OCI-LY1 (cell line): ENCODE measurements at regions not wholly inside any gene's neighbourhood (a gene's known extent, or its start where the extent isn't known, plus 50 kb on each side); places are given as distances from the start of the nearest gene placed in this dataset.
"Not testable (repeated sequence)": the region's sequence is repeated elsewhere in the genome, so short reads cannot be mapped to it uniquely, and the experiment has no call there.

ENCODE experiments used
- H2AFZ ChIP-seq: fragments of 200-600 bp; sonication (generic), shearing (Covaris generic); 2 replicates; pipeline ENCODE4 v1.6.0; 2014; ENCODE audit warnings: antibody characterized with exemption, mild to moderate bottlenecking, low read length
- H3F3A ChIP-seq: fragments of 200-600 bp; sonication (generic), shearing (Covaris generic); 2 replicates; pipeline ENCODE4 v1.6.0; 2014; ENCODE audit warnings: mild to moderate bottlenecking, antibody characterized with exemption, low read length, moderate library complexity; ENCODE audit not compliant: insufficient read depth
- H3K27ac ChIP-seq: fragments of 200-600 bp; sonication (generic); 2 replicates; pipeline ENCODE4 v1.5.1; 2014; ENCODE audit warnings: low read length, mixed run types, mild to moderate bottlenecking, low read depth; ENCODE audit not compliant: poor library complexity, severe bottlenecking
- H3K27me3 ChIP-seq: fragments of 200-600 bp; sonication (generic); 2 replicates; pipeline ENCODE4 v1.6.0; 2014; ENCODE audit warnings: antibody characterized with exemption, mild to moderate bottlenecking, low read length, moderate library complexity; ENCODE audit not compliant: insufficient read depth
- H3K36me3 ChIP-seq: fragments of 200-600 bp; sonication (generic); 2 replicates; pipeline ENCODE4 v1.6.1; 2014; ENCODE audit warnings: mild to moderate bottlenecking, antibody characterized with exemption, low read length, moderate library complexity, mixed read lengths; ENCODE audit not compliant: insufficient read depth
- H3K4me1 ChIP-seq: fragments of 200-600 bp; sonication (generic); 2 replicates; pipeline ENCODE4 v1.5.1; 2014; ENCODE audit warnings: mild to moderate bottlenecking, low read length, moderate library complexity; ENCODE audit not compliant: insufficient read depth, severe bottlenecking
- H3K4me2 ChIP-seq: fragments of 200-600 bp; sonication (generic), shearing (Covaris generic); 2 replicates; pipeline ENCODE4 v1.6.1; 2014; ENCODE audit warnings: low read length
- H3K4me3 ChIP-seq: fragments of 200-600 bp; sonication (generic); 2 replicates; pipeline ENCODE4 v1.5.1; 2014; ENCODE audit warnings: low read length, low read depth, mild to moderate bottlenecking, mixed read lengths; ENCODE audit not compliant: poor library complexity, severe bottlenecking
- H3K79me2 ChIP-seq: fragments of 200-600 bp; shearing (Covaris generic); 2 replicates; pipeline ENCODE4 v1.6.1; 2016; ENCODE audit warnings: mixed run types, low read length, mixed read lengths; ENCODE audit not compliant: insufficient read depth
- H3K9ac ChIP-seq: fragments of 200-600 bp; sonication (generic), shearing (Covaris generic); 2 replicates; pipeline ENCODE4 v1.6.1; 2014; ENCODE audit warnings: mild to moderate bottlenecking, low read length, mixed read lengths
- H3K9me2 ChIP-seq: fragments of 200-600 bp; sonication (generic), shearing (Covaris generic); 2 replicates; pipeline ENCODE4 v1.6.1; 2014; ENCODE audit warnings: low read depth, mild to moderate bottlenecking, low read length, mixed read lengths
- H3K9me3 ChIP-seq: fragments of 200-600 bp; shearing (Covaris generic); 2 replicates; pipeline ENCODE4 v1.6.1; 2014; ENCODE audit warnings: low read length, mixed read lengths
- H4K20me1 ChIP-seq: fragments of 200-600 bp; sonication (generic), shearing (Covaris generic); 2 replicates; pipeline ENCODE4 v1.6.0; 2016; ENCODE audit warnings: mild to moderate bottlenecking, low read length; ENCODE audit not compliant: insufficient read depth
- EZH2 ChIP-seq: fragments of 200-600 bp; sonication (generic), shearing (Covaris generic); IDR thresholded peaks from 2 replicates; pipeline ENCODE4 v1.8.0; 2017; ENCODE audit warnings: borderline replicate concordance, mixed run types, mild to moderate bottlenecking, antibody characterized with exemption, low read length, moderate library complexity, mixed read lengths
- TF ChIP-seq, protein P1 (sequence below): fragments of 200-600 bp; sonication (generic), shearing (Covaris generic); IDR thresholded peaks from 2 replicates; pipeline ENCODE4 v1.5.1; 2017; ENCODE audit warnings: mild to moderate bottlenecking, antibody characterized with exemption, low read length, moderate library complexity, mixed read lengths

GRCh38 chr2:142813830-142814829 is 63.3 kb upstream of the KYNU start:
- no peak overlapping the region for H2AFZ ChIP-seq
- no peaks in the 10 kb centered on the region for H3K79me2 ChIP-seq

DNA sequence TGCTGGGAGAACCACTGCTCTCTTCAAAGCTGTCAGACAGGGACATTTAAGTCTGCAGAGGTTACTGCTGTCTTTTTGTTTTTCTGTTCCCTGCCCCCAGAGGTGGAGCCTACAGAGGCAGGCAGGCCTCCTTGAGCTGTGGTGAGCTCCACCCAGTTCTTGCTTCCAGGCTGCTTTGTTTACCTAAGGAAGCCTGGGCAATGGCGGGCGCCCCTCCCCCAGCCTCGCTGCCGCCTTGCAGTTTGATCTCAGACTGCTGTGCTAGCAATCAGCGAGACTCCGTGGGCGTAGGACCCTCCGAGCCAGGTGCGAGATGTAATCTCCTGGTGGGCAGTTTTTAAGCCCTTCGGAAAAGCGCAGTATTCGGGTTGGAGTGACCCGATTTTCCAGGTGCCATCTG is 65.8 kb upstream of the KYNU start:
- not testable (repeated sequence) for H3K27me3 ChIP-seq, H3K27ac ChIP-seq, H3K9me2 ChIP-seq, H3K4me2 ChIP-seq, H3K4me3 ChIP-seq, H3K9ac ChIP-seq, H3K9me3 ChIP-seq, H4K20me1 ChIP-seq, H3F3A ChIP-seq, H3K79me2 ChIP-seq, H3K36me3 ChIP-seq, H3K4me1 ChIP-seq, H2AFZ ChIP-seq

More at GRCh38 chr2:142813830-142814829, 63.3 kb upstream of the KYNU start:
- no peaks in the 10 kb centered on the region for H3K9me2 ChIP-seq
- no peaks in the 10 kb centered on the region for H3K9me3 ChIP-seq
- H3F3A ChIP-seq: no peaks in the 10 kb centered on the region
- H3K4me1 ChIP-seq: no peaks in the 10 kb centered on the region
- H4K20me1 ChIP-seq: no peaks in the 10 kb centered on the region
- TF ChIP-seq, protein P1, sequence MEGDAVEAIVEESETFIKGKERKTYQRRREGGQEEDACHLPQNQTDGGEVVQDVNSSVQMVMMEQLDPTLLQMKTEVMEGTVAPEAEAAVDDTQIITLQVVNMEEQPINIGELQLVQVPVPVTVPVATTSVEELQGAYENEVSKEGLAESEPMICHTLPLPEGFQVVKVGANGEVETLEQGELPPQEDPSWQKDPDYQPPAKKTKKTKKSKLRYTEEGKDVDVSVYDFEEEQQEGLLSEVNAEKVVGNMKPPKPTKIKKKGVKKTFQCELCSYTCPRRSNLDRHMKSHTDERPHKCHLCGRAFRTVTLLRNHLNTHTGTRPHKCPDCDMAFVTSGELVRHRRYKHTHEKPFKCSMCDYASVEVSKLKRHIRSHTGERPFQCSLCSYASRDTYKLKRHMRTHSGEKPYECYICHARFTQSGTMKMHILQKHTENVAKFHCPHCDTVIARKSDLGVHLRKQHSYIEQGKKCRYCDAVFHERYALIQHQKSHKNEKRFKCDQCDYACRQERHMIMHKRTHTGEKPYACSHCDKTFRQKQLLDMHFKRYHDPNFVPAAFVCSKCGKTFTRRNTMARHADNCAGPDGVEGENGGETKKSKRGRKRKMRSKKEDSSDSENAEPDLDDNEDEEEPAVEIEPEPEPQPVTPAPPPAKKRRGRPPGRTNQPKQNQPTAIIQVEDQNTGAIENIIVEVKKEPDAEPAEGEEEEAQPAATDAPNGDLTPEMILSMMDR: no peak
- TF ChIP-seq EZH2: no peak
- H3K36me3 ChIP-seq: no peaks in the 10 kb centered on the region
- no peak overlapping the region for H3K4me2 ChIP-seq
- no peak overlapping the region for H3K9ac ChIP-seq
- no peak overlapping the region for H3K27ac ChIP-seq
- no peaks in the 10 kb centered on the region for H3K27me3 ChIP-seq
- H3K4me3 ChIP-seq: no peak overlapping the region

DNA sequence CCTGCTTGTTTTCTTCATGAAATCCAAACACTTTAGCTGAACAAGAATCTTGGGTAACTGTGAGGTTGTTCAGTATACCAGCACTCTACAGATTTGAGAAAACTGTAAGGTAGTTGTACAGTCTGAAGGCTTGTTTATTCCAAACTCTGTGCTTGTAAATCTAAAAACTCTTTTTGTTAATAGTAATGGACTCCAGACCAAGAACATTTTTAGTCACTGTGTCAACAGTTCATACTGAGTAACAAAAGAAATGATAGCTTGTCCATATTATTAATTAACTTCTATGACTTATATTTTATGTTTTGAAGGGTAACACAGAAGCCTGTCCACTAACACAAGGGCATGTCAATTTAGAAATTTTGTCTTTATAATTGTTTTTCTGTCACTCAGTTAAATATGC is 72.2 kb upstream of the KYNU start:
- H3K27ac ChIP-seq: no peak overlapping the region
- H3K4me3 ChIP-seq: no peak overlapping the region
- H2AFZ ChIP-seq: no peak overlapping the region
- H3K79me2 ChIP-seq: no peaks in the 10 kb centered on the region
- TF ChIP-seq EZH2: no peak
- TF ChIP-seq, protein P1: no peak
- H3K9me3 ChIP-seq: no peaks in the 10 kb centered on the region
- no peaks in the 10 kb centered on the region for H3F3A ChIP-seq
- no peaks in the 10 kb centered on the region for H3K9me2 ChIP-seq
- H4K20me1 ChIP-seq: no peaks in the 10 kb centered on the region
- no peaks in the 10 kb centered on the region for H3K4me1 ChIP-seq
- no peak overlapping the region for H3K9ac ChIP-seq
- no peaks in the 10 kb centered on the region for H3K27me3 ChIP-seq
- H3K36me3 ChIP-seq: no peaks in the 10 kb centered on the region
- H3K4me2 ChIP-seq: no peak overlapping the region

GRCh38 chr2:142803158-142803557 is 74.3 kb upstream of the KYNU start:
- H3K4me2 ChIP-seq: no peak overlapping the region
- no peaks in the 10 kb centered on the region for H3K4me1 ChIP-seq
- H3K9me3 ChIP-seq: no peaks in the 10 kb centered on the region
- H3K27ac ChIP-seq: no peak overlapping the region
- no peaks in the 10 kb centered on the region for H3K36me3 ChIP-seq
- H3K9me2 ChIP-seq: no peaks in the 10 kb centered on the region
- no peaks in the 10 kb centered on the region for H4K20me1 ChIP-seq
- no peak overlapping the region for H2AFZ ChIP-seq
- H3F3A ChIP-seq: no peaks in the 10 kb centered on the region
- H3K4me3 ChIP-seq: no peak overlapping the region
- no peak for TF ChIP-seq EZH2
- TF ChIP-seq, protein P1: no peak
- no peaks in the 10 kb centered on the region for H3K79me2 ChIP-seq
- no peak overlapping the region for H3K9ac ChIP-seq
- no peaks in the 10 kb centered on the region for H3K27me3 ChIP-seq
